CD4-positive, alpha-beta T cell treated with Interferon gamma for 1 hour (primary cell): ENCODE measurements at regions not wholly inside any gene's neighbourhood (a gene's known extent, or its start where the extent isn't known, plus 50 kb on each side); places are given as distances from the start of the nearest gene placed in this dataset.

Source experiments
- DNase-seq: peaks from one replicate; pipeline ENCODE4 v3.0.0-alpha.2; 2020

- DNase-seq, result peak; percentile 69
These were observed 120.5 kb upstream of the CXCR4 start for GRCh38 chr2:136238286-136239078.

- no peak for DNase-seq
These were observed 118.1 kb upstream of the CXCR4 start for GRCh38 chr2:136236019-136236418.

GRCh38 chr2:136235546-136235945 is 117.6 kb upstream of the CXCR4 start:
- DNase-seq, result no peak

GRCh38 chr2:136234261-136234660 is 116.3 kb upstream of the CXCR4 start:
- DNase-seq, result no peak

- no peak for DNase-seq
These were observed 115.3 kb upstream of the CXCR4 start for GRCh38 chr2:136233298-136233697.

DNA sequence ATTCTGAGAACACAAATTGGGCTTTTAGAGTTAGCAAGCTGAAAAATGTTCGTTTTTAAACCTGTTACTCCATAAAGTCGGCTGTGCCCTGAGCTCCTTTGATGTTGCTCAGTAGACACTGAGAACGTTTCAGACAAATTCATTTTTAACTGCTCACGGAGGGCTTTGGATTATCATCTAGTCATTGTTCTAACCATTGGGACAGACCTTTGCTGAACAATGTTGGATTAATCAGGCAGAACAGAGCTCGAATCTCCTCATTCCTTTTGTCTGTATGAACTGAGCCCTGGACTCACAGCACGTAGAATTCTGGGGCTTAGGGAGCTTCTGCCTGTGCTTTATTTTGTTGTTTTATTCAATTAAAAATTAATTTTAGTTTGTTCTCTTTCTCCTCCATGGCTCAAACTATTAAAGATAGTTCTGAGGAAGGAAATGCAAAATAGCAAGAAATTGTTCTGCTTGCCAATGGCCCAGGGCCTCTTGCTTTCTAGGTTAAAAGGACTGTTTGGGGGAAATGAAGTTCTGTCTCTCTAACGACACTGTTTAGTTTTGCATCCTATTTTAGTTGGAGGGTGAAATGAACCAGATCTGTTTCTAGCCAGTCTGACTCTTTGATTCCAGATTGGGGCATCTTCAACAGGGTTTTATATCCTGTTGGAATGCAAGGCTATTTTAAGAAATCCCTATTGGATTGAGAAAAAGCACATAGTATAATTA is 114.7 kb upstream of the CXCR4 start:
- no peak for DNase-seq

DNA sequence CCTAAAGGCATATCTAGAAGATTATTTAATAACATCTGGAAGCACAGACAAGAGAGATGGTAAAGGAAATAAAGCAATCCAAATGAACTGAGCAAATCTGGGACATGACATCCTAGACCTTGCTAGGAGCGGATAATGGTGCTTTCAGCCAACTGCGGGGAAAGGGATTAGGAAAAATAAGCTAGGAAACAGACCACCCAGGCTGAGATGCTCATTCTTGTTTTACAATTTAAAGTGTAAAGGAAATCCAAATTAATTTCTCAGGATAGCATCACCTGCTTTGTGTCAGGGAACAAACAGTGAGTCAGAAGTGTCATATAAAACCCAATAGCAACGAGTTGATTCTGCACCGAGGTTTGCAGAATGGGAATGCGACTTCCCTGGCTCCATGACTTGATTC is 112.5 kb upstream of the CXCR4 start:
- DNase-seq, result no peak

DNA sequence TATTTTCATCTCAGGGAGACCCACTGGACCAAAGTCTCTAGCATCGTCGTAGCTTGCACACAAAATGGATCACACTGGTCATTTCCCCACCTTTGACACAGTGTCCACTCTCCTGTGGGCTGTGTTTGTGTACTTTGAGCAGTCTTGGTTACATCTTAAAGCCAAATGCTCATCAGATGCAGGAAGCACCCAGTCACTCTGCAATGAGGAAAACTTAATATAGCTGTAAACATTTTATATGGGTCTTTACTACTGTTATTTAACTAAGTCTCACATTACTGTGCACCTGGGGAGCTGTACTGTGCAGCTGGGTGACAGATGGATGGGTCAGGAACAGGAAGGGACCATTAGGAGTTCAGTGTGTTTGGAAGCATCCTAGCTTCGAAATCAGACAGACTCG is 109.0 kb upstream of the CXCR4 start:
- DNase-seq, result no peak

DNA sequence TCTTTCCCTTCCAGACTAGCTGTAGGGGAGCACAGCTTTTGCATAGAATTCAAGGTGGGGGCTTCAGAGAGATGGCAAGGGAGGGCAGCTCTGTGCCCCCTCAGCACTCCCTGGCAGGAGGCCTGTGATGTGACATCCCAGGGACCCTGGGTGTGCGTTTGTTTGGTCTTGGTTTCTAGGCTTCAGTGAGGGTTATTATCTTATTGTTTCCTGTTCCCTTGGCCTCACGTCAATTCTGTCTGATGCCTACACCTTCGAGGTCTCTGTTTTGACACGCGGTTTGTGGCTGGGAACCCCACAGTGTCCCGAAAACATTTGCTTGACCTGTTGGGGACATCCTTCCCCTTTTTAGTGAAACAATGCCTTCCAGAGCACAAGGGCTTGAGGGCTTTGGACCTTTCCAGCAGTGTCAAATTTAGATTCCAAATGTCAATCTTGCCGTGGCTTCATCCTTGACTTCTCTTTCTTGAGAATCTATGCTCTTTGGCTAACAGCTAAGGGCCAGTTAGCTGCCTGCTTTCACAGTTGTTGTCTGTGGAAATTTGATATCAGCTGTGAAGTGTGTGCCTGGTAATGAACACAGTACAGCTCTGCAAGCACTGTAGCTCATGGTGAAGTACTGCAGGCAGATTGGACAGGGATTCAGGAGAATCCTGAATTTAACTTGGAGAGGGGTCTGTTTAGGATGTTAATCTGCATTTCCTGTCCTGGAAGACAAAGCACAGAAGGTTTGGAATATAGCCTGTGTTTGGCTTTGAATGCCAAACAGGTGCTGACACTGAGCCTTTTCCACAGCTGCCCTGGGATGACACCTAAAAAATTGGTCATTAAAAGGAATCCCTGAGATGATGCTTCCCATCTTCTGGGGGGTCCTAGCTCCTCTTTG is 108.2 kb upstream of the CXCR4 start:
- peak; percentile 74 for DNase-seq

- no peak for DNase-seq
These were observed 105.3 kb upstream of the CXCR4 start for GRCh38 chr2:136223274-136223673.

- no peak for DNase-seq
These were observed 104.9 kb upstream of the CXCR4 start for GRCh38 chr2:136222862-136223261.

GRCh38 chr2:136221026-136221425 is 103.1 kb upstream of the CXCR4 start:
- no peak for DNase-seq

- no peak for DNase-seq
These were observed 102.0 kb upstream of the CXCR4 start for GRCh38 chr2:136219963-136220362.

- no peak for DNase-seq
These were observed 101.4 kb upstream of the CXCR4 start for GRCh38 chr2:136219341-136219740.

GRCh38 chr2:136217996-136218395 is 100.0 kb upstream of the CXCR4 start:
- DNase-seq, result no peak

GRCh38 chr2:136215908-136216472 is 98.0 kb upstream of the CXCR4 start:
- no peak for DNase-seq

GRCh38 chr2:136215449-136215848 is 97.5 kb upstream of the CXCR4 start:
- no peak for DNase-seq

DNA sequence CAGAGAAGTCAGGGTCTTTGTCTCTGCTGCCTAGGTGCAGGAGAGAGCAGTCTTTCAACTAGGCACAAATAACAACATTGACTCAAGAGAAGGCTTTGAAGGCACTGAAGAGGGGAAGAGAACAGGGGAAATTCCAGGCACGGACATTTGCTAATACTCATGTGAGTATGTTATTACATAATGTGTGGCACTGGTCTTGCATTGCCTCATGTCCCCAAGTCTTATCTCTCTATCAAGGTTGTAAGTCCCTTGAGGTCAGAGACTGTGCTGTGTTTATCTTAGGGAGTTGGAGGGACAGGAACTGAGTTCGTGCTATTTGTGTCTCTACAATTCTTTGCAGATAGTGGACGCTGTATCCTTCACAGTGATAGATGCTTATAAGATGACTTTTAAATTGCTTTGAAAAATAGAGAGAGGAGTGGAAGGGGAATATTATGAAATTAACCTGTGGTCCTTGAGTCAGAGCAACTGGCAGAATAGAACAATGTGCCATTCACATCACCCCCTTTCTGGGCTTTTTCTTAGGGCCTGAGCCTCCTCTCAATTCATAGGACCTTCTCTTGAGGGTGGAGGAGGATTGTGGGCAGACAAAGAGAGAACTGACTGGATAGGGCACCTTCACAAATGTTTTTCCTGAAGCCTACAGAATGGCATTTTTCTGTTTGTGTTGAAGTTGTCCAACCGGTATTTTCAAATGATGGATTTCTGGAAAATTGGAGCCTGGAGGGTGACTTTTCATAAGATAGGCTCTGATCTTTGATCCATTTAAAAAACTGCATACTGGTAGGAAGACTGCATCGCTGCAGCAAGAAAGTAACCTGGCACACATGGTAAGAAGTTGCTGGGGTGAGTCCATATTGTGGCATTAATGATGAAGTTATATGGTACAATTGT is 96.6 kb upstream of the CXCR4 start:
- peak; percentile 46 for DNase-seq

DNA sequence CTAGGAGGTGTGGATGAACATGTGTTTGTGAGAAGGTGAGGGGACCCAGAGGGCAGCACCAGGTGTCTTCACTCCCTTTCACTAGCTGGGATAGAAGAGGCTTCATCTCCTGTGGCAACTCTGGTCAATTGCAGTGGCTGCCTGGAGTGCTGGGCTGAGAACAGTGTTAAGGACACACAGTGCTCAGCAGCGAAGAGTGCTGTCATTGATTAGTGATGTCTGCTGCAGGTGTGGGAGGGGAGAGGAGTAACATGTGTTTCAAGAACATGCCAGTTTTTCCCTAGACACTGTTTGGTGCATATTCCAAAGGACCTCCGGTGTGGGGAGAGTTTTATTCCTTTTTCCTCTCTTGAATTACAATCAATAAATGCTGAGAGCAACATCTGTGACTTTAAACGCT is 95.9 kb upstream of the CXCR4 start:
- no peak for DNase-seq

DNA sequence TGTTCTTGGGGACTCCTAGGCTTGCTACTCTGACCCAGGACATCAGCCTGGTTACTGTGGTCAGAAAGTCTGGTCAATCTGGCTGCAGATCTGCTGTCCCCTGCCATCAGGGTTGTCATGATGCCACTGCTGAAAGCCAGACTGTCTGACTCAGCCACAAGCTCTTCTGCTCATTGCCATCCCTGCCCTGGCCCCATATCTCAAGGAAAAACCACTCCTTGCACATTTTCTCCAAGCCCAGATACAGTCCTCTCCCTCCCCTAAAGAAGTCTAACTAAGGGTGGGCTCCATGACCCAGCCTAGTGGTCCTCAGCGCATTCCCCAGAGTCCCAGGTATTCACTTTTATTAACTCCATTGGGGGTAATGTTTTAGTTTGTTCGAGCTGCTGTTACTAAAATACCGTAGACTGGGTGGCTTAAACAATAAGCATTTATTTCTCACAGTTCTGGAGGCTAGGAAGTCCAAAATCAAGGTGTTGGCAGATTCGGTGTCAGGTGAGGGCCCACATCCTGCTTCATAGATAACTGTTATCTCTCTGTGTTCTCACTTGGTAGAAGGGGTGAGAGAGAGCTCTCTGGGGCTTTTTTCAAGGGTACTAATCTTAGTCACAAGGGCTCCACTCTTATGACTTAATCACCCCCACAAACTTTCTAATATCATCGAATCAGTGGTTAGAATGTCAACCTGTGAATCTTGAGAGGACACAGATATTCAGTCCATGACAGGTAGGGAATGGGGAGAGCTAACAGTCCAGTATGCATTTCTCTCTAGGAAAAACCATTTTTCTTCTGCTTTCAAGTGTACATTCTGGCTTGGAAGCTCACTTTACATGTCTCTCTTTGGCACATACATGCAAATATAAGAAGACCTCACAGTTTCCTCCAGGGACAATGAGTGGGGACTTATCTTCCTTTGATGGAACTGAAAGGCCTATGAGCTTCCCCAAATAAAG is 94.8 kb upstream of the CXCR4 start:
- no peak for DNase-seq

GRCh38 chr2:136211701-136212100 is 93.8 kb upstream of the CXCR4 start:
- no peak for DNase-seq
